Neural progenitor cell (in vitro differentiated cells): ENCODE measurements at regions not wholly inside any gene's neighbourhood (a gene's known extent, or its start where the extent isn't known, plus 50 kb on each side); places are given as distances from the start of the nearest gene placed in this dataset.
A peak's percentile ranks its signal among the peaks of the same experiment; 100 is the strongest.

ENCODE experiments used
- DNase-seq: peaks from one replicate; pipeline ENCODE4 v3.0.0-alpha.2; 2016; ENCODE audit warnings: low spot score
- H2AFZ ChIP-seq: fragments of 200-600 bp; sonication (generic); replicated peaks from 2 replicates; pipeline ENCODE4 v1.6.1; 2016; ENCODE audit warnings: antibody characterized with exemption
- H3F3A ChIP-seq: fragments of 200-600 bp; sonication (generic); 2 replicates; pipeline ENCODE4 v1.6.1; 2016; ENCODE audit warnings: antibody characterized with exemption, low read depth
- H3K27ac ChIP-seq: fragments of 200-600 bp; sonication (generic); 2 replicates; pipeline ENCODE4 v1.5.1; 2016; ENCODE audit warnings: mild to moderate bottlenecking
- H3K27me3 ChIP-seq: fragments of 200-600 bp; sonication (generic); 2 replicates; pipeline ENCODE4 v1.6.1; 2016; ENCODE audit warnings: mild to moderate bottlenecking, moderate library complexity
- H3K36me3 ChIP-seq: fragments of 200-600 bp; sonication (generic); 2 replicates; pipeline ENCODE4 v1.5.1; 2016
- H3K4me1 ChIP-seq: fragments of 200-600 bp; sonication (generic); 2 replicates; pipeline ENCODE4 v1.6.1; 2016; ENCODE audit warnings: mixed run types
- H3K4me2 ChIP-seq: fragments of 200-600 bp; sonication (generic); 2 replicates; pipeline ENCODE4 v1.6.1; 2016
- H3K4me3 ChIP-seq: fragments of 200-600 bp; sonication (generic); 2 replicates; pipeline ENCODE4 v1.5.1; 2016
- H3K79me2 ChIP-seq: fragments of 200-600 bp; sonication (generic); 2 replicates; pipeline ENCODE4 v1.6.1; 2016; ENCODE audit warnings: low read depth
- H3K9ac ChIP-seq: fragments of 200-600 bp; sonication (generic); 2 replicates; pipeline ENCODE4 v1.6.1; 2016
- H3K9me3 ChIP-seq: fragments of 200-600 bp; sonication (generic); 2 replicates; pipeline ENCODE4 v1.5.1; 2016; ENCODE audit warnings: low read depth
- H4K20me1 ChIP-seq: fragments of 200-600 bp; sonication (generic); 2 replicates; pipeline ENCODE4 v1.6.1; 2016; ENCODE audit warnings: low read depth
- H3K27ac Mint-ChIP-seq: 3 replicates; pipeline ENCODE4 v1.8.0; 2021; ENCODE audit warnings: mixed read lengths
- H3K27me3 Mint-ChIP-seq: 2 replicates; pipeline ENCODE4 v1.8.0; 2022; ENCODE audit warnings: low read depth, mild to moderate bottlenecking, inconsistent platforms, moderate library complexity, mixed read lengths; ENCODE audit not compliant: insufficient read depth
- H3K36me3 Mint-ChIP-seq: 3 replicates; pipeline ENCODE4 v1.8.0; 2021; ENCODE audit warnings: mixed read lengths
- H3K4me1 Mint-ChIP-seq: 3 replicates; pipeline ENCODE4 v1.8.0; 2021; ENCODE audit warnings: mixed read lengths
- H3K4me3 Mint-ChIP-seq: 3 replicates; pipeline ENCODE4 v1.8.0; 2021; ENCODE audit warnings: mild to moderate bottlenecking, moderate library complexity, mixed read lengths
- H3K9me3 Mint-ChIP-seq: 3 replicates; pipeline ENCODE4 v1.8.0; 2020; ENCODE audit warnings: mixed read lengths
- CTCF ChIP-seq: fragments of 200-600 bp; sonication (generic); IDR thresholded peaks from 2 replicates; pipeline ENCODE4 v1.5.1; 2017; ENCODE audit warnings: antibody characterized with exemption, mild to moderate bottlenecking
- EZH2 ChIP-seq: fragments of 200-600 bp; sonication (generic); IDR thresholded peaks from 2 replicates; pipeline ENCODE4 v1.6.1; 2017; ENCODE audit warnings: antibody characterized with exemption, mild to moderate bottlenecking, moderate library complexity
- EZH2phosphoT487 ChIP-seq: fragments of 200-600 bp; sonication (generic); IDR thresholded peaks from 2 replicates; pipeline ENCODE4 v1.6.1; 2017; ENCODE audit warnings: antibody characterized with exemption

DNA sequence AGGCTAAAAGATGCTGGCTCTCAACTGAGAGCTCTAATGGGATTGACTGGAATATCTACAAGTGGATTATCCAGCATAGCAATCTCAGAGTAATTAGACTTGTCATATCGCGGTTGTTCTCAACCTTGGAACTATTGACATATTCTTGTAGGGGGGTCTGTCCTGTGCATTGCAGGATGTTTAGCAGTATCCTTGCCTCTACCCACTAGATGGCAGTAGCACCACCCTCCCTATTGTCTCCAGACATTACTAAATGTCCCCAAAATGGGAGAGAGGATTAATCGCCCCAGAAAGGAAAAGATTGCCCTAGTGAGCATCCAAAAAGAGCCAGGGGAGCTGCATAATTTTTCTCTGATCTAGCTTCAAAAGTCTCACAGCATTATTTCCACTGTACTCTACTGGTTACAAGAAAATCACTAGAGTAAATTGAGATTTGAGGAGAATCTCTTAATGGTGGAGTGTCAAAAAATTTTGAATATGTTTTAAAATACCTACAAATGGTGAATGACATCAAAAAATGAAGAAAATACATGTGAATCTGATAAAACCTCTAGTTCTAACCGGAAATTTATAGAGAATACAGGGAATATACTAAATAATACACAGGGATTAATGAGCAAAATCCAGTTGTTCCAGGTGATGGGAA is 388.2 kb upstream of the AGTR1 start:
- DNase-seq: peak; percentile 72
- Histone ChIP-seq H3K4me1 (no peaks in the 10 kb centered on the region), H3K9ac (no peak overlapping the region), H3K27ac (no peak overlapping the region), H3K27me3 (no peaks in the 10 kb centered on the region), H3K4me2 (no peak overlapping the region), H3K4me3 (no peak overlapping the region), H4K20me1 (no peaks in the 10 kb centered on the region), H3K9me3 (no peaks in the 10 kb centered on the region), H2AFZ (peak overlapping the region; percentile 7), H3K36me3 (no peaks in the 10 kb centered on the region), H3F3A (no peaks in the 10 kb centered on the region), H3K79me2 (no peaks in the 10 kb centered on the region)
- Mint-ChIP-seq H3K4me3 (no peak overlapping the region), H3K36me3 (peaks cover 2% of the 10 kb centered on the region), H3K4me1 (no peaks in the 10 kb centered on the region), H3K9me3 (peaks cover 3% of the 10 kb centered on the region), H3K27ac (no peak overlapping the region), H3K27me3 (no peaks in the 10 kb centered on the region)
- TF ChIP-seq CTCF: peak; percentile 78
- no peak for TF ChIP-seq EZH2

DNA sequence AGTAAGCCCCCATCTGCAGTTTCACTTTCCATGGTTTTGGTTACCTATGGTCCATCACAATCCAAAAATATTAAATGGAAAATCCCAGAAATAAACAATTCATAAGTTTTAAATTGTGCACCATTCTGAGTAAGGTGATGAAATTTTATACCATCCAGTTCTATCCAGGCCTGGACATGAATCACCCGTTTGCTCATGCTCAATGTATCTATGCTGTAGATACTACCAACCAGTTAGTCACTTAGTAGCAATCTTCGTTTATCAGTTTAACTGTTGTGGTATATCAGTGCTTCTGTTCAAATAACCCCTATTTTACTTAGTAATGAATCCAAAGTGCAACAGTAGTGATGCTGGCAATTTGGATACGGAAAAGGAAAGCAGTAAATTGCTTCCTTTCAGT is 381.9 kb upstream of the AGTR1 start:
- H3K79me2 ChIP-seq: no peaks in the 10 kb centered on the region
- H3K9me3 ChIP-seq: no peaks in the 10 kb centered on the region
- TF ChIP-seq CTCF (no peak), EZH2 (no peak), EZH2phosphoT487 (no peak)

GRCh38 chr3:148318240-148318639 is 379.5 kb upstream of the AGTR1 start:
- Histone ChIP-seq H3F3A (no peaks in the 10 kb centered on the region), H3K4me2 (no peak overlapping the region), H4K20me1 (no peaks in the 10 kb centered on the region), H3K9me3 (no peaks in the 10 kb centered on the region), H3K36me3 (no peaks in the 10 kb centered on the region), H3K9ac (no peak overlapping the region), H3K79me2 (no peaks in the 10 kb centered on the region), H2AFZ (no peak overlapping the region), H3K4me1 (no peaks in the 10 kb centered on the region), H3K27me3 (no peaks in the 10 kb centered on the region), H3K27ac (no peak overlapping the region), H3K4me3 (no peak overlapping the region)
- DNase-seq: no peak
- no peak overlapping the region for H3K27ac Mint-ChIP-seq
- H3K4me1 Mint-ChIP-seq: no peaks in the 10 kb centered on the region
- peaks cover 1% of the 10 kb centered on the region for H3K36me3 Mint-ChIP-seq
- TF ChIP-seq CTCF: no peak
- TF ChIP-seq EZH2phosphoT487: no peak
- no peak for TF ChIP-seq EZH2
- peaks cover 6% of the 10 kb centered on the region for H3K9me3 Mint-ChIP-seq
- peaks cover 4% of the 10 kb centered on the region for H3K27me3 Mint-ChIP-seq
- H3K4me3 Mint-ChIP-seq: no peak overlapping the region

More for the DNA sequence above, 381.9 kb upstream of the AGTR1 start:
- no peak overlapping the region for H2AFZ ChIP-seq
- Mint-ChIP-seq H3K27me3 (peaks cover 4% of the 10 kb centered on the region), H3K4me3 (no peak overlapping the region), H3K9me3 (peaks cover 6% of the 10 kb centered on the region), H3K27ac (no peak overlapping the region), H3K36me3 (peaks cover 2% of the 10 kb centered on the region), H3K4me1 (no peaks in the 10 kb centered on the region)
- no peak overlapping the region for H3K9ac ChIP-seq
- H3K4me3 ChIP-seq: no peak overlapping the region
- H3K27ac ChIP-seq: no peak overlapping the region
- no peaks in the 10 kb centered on the region for H4K20me1 ChIP-seq
- no peaks in the 10 kb centered on the region for H3F3A ChIP-seq
- no peak for DNase-seq
- no peaks in the 10 kb centered on the region for H3K36me3 ChIP-seq
- no peaks in the 10 kb centered on the region for H3K27me3 ChIP-seq
- H3K4me2 ChIP-seq: no peak overlapping the region
- H3K4me1 ChIP-seq: no peaks in the 10 kb centered on the region
